GM21786 (cell line): ENCODE measurements at regions not wholly inside any gene's neighbourhood (a gene's known extent, or its start where the extent isn't known, plus 50 kb on each side); places are given as distances from the start of the nearest gene placed in this dataset.

Source experiments
- ATAC-seq: cut with Tn5 transposase; IDR thresholded peaks from one replicate; pipeline ENCODE4 v1.9.1; 2021; ENCODE audit not compliant: unreplicated experiment

DNA sequence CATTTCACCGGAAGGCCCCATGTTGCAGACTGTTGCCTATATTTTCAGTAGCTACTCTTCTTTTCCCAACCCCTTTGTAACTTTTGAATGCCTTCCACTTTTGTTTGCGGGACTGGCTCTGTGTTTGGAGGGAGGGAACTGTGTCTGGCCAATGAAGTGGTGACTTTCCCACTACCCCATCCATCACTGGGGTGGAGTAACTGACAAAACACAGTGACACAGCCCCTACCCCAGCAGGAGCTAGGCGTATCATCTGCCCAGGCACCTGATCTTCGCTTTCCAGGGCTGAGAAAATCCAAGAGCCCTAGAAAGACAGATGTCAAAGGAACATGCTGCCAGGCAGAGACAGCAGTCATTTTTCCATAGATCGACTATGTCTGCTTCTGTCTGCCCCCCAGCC is 710.6 kb upstream of the CELF2 start:
- no peak for ATAC-seq

DNA sequence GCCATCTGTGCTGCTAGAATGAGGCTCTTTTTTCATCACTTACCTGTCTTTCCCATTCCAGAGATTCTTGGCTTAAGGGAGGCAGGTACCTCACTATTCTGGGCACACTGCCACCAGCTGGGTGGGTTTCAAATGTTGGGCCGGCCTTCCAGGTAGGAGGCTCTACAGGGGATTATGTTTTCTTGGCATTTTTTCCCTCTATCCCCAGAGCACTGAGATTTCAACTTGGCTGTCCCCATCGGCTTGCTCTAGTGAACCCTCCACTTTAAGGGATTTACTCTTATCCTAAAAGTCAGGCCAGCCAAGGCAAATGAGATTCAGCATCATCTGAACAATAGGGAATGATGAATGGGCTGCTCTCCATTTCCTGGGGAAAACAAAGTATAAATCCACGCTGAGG is 710.1 kb upstream of the CELF2 start:
- no peak for ATAC-seq

DNA sequence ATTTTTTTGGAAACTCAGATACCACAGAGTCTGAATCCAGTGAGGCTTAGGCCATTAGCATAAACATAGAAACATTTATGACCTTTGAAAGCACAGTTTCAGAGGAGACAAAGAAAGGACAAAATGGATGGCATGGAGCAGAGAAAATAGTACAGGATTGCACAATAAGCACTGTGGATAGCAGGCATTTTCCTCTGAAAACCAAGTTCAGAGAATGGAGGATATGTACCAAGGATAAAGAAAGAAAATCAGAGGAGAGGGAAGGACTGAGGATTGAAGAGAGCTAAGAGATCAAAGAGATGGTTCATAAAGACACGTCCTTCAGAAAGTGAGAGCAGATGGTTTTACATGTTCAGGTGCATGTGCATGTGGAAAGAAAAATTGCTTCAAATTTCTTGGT is 707.2 kb upstream of the CELF2 start:
- ATAC-seq = no peak

DNA sequence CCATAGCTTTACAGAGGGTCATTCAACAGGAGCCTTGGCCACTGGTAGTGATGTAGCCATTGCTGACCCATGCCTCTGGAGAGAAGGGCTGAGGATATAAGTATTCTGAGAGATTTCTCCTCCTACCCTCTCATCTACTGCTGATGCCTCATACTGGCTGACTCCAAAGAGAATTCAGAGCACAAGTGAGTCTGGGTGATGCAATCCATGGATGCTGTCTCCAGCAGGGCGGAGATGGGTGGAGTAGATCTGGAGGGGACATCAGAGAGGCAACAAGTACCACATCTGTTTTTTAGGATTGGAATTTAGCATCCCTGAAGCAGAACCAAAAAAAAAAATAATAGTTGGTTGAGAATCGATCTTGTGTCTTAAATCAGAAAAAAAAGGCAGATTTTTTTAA is 705.7 kb upstream of the CELF2 start:
- no peak for ATAC-seq

DNA sequence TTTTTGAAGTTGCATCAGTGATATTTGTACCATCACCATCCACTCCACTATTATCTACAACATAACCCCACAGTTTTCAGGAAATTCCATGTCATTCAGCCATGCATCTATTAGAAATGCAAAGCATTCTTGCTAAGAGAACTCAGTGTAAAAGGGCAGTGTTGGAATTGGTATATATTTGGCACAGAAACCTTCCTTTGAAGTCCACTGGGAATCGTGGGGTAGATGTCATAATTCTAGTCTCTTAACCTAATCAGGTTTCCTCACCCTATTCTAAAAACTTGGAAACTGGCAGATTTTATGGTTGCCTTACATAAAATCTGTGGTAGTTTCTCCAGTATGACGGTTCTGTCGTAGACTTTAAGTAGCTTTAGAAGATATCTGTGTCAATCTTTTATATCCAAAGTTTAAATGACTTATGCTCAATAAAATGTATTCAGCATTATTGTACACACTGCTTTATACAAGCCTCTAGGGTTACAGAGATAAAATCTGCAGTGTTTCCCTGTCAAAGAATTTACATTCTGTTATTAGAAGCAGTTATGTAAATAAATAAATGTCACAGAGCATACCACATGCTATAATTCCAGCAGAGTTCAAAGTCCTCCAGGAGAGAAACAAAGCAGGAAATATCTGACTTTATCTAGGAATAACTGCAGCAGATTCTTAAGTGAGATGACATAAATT is 704.4 kb upstream of the CELF2 start:
- no peak for ATAC-seq

DNA sequence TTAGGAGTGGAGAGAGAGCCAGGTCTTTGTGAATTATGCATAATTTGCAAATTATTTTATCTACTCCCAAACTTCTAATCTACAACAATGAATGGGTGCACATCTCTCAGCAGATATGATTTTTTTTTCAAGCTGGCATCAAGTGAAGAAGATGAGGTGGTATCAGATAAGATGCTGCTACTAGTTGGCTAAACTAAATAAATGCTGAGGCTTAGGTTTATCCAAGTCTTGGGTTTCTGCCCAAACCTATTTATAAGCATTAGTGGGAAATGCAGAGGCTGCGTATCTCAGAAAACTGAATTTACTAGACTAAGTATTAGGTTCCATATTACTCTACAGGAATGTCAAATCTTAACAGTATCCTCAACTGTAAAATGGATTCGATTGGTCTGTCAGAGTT is 703.0 kb upstream of the CELF2 start:
- no peak for ATAC-seq

DNA sequence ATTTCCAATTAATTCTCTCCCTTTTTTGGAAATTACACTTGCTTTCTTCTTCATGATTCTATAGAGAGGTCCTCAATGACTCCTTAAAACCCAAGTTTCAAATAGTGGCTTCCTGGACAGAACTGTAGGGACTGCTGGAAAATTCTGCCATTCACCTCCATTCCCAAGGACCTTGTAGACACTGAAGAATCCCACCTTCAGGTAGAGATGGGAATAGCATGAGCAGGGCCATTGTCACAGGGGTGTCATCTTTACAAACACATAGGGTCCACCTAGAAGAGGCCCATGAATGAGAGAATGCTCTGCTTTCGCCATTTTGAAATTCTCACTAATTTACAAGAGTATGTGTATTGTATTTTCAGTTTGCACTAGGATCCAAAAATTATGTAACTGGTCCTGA is 701.7 kb upstream of the CELF2 start:
- no peak for ATAC-seq

DNA sequence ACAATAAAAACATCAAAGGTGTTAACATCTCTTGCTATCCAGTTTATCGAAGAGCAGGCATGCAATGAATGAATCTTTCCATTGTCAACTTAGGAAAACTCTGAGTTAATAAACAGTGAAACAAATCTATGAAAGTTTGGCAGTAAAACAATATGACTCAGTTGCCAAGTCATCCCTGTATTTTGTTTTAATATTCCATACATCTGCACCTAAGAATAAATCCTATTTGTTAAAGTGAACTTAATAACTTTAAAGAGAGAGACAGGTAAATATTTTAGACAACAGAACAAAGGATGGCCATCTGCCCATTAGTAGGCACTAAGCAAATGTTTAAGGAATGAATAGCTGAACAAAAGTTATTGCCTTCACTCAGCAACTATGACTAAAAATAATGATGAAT is 700.5 kb upstream of the CELF2 start:
- no peak for ATAC-seq

DNA sequence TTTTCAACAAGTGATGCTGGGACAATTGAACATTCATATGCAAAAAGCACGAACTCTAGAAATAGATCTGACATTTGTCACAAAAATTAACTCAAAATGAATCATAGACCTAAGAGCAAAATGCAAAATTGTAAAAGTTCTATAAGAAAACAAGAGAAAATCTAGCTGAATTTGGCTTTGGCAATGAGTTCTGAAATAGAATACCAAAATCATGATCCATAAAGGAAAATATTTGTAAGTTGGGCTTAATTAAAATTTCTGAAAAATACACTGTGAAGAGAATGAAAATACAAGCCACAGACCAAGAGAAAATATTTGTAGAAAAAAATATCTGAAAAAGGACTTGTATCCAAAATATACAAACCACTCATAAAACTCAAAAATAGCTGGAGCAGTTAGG is 698.8 kb upstream of the CELF2 start:
- ATAC-seq = no peak

DNA sequence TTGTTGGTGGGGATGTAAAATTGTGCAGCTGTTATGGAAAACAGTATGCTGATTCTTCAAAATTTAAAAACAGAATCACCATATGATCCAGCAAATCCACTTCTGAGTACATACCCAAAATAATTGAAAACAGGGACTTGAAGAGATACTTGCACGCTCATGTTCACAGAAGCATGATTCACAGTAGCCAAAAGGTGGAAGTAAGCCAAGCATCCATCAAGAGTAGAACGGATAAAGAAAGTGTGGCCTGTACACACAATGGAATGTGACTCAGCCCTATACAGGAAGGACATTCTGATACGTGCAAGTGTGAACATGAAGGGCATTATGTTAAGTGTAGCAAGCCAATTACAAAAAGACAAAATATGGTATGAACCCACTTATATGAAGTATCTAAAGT is 696.7 kb upstream of the CELF2 start:
- ATAC-seq = no peak

DNA sequence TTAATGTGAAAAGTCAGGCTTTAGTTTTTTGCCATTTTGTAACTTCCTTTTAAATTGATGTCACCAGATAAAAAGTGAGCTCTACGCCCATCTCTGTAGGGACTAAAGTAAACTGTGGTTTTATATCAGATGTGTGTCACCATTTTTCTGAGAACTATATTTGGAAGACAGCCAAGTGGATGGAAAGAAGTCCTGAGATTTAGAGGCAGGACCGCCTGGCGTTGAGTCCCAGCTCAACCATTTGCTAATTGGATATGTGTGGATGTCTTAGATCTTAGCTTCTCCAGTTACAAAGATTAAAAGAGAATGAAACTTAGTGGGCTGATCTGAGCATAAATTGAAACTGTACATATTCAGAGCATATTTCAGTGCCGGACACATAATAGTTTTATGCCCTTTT is 691.6 kb upstream of the CELF2 start:
- ATAC-seq = no peak

DNA sequence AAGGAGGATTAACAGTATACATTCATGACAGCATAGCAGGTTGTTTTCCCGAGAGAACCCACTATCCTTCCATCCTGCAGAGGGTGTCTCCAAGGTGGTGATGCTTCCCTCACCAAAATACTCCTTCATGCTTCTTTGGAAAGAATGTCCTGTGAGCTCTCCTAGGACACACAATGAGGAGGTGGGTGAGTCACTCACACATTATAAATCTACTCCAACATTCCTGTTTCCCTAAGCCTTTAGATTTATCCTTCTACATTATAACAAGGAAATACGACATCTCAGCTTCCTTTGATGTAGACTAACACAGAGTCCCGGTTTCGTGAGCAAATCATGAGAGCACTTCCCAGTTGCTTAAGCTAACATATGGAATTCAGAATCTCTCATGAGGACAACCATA is 689.7 kb upstream of the CELF2 start:
- ATAC-seq = no peak

DNA sequence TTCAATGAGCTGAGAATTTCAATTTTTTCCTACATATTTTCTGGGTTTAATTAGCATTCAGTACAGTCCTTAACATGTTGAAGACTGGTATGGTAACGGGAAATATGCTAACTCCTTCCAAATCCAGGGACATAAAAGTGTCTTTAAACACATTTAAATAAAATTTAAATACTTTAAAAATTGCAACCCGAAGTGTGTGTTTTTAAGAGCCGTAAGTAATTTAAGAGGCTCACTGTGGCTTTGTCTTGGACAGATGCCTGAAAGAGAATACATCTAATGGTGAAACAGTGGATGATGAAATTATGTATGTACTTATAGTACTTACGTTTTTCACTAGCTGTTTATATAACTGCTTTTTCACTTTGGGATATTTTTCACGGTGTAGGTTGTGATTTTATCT is 687.3 kb upstream of the CELF2 start:
- no peak for ATAC-seq

DNA sequence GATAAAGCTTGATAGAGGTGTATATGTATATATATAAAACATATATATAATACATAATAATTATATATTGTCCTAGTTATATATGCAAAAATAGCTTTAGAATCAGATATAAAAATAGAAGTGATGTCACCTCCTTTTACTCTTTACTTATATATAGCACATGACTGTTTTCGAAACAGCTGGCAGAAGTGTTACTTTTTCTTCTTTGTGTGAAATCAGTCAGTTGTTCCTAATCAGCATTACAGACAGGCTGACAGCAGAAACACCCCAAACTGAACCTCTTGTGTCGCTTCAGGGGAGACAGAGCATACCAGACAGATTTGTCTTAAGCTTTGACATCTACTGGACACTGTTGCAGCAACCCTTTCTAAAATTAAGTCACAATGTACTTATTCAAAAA is 684.9 kb upstream of the CELF2 start:
- ATAC-seq = no peak

DNA sequence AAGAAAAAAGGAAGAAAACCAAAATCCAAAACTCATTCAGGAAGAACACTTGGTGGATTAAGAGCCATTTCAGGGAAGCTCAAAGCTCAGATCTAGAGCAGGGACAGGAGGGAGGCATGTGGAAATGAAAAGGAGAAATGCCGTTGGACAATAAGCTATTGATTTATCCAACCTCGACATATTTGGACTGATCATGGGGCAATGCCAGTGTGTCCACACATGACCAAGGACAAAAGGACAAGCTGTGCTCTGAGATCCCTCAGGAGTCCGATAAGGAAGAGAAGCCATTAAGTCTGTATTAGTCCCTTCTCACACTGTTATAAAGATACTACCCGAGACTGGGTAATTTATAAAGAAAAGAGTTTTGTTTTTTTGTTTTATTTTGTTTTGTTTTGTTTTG is 684.0 kb upstream of the CELF2 start:
- ATAC-seq = no peak

DNA sequence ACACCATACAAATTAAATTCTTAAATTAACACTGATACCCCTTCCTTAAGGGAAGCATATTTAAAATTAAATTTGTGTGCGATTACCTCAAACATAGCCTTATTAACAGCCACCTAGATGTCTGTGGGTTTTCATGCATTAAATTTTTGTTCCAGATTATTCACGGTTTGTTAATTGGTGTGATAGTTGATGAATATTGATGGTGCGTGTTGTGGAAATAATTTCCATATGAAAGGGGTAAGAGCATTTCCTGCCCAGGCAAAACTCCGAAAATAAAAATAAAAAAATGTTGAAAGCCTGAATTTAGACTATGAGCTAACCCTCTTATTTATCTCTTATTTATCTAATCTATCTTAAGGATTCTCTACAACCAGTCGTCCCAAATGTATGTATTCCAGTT is 679.3 kb upstream of the CELF2 start:
- no peak for ATAC-seq

DNA sequence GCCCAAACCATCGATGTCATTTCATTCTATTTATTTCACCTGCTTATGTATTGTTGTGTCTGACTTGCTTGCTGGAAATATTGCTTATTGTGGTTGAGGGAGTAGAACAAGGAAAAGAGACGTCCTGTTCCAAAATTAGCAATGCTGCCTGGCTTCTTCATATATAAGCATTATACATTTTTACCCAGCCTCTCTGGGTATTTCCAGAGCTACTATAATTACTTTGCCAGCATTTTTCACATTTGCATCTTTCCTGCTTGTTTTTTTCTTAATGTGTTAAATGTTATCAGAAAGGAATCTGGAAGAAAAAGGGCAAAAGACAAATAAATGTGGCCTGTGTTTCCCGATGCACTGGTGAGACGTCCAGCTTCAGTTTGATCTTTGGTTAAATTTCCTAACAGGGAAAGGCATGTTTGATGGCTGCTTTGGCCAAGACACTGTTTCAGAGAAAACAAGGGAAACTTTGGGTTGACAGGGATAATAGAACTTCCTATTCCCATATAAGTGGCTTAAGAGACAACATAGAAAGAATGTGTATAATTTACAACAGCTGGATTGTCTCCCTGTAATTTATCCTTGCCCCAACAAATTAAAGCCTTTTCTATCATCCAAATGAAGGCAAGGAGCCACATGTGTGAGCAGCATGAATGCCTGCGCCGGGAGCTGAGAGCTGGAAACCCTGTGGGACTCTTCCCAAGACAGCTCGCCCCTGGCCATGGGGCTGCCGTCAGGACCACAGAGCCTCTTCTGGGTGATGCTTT is 671.1 kb upstream of the CELF2 start:
- no peak for ATAC-seq

DNA sequence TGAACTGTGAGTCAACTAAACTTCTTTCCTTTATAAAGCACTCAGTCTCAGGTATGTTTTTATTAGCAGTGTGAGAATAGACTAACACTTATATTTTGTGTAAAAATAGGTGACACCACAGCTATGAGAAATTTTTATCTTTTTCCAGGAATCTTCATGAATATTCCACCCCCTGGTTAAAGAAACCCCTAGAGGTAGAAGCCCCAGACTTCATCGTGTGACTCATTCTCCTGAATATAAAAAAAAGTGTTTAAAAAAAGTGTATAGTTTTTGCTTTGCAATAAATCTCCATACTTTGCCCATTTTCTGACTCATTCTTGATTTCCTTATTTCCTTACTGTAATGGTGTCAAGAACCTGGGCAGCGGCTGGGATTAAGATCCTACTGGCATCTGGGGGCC is 667.6 kb upstream of the CELF2 start:
- no peak for ATAC-seq

DNA sequence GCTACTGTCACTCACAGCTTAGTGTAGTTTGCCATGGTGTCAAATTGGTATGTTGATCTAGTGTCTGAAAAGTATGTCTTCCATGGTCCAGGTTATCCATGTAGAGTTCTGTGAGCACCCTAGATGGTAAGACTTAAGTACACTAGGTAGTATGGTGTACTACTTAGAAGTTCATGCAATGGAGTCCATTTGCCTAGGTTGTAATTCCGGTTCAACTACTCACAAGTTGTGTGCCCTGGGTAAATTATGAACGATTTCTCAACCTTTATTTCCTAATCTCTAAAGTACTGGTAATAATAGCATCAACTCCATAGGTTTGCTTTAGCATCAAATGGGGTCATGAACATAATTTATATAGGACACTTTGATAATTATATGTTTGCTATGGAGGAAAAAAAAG is 666.2 kb upstream of the CELF2 start:
- ATAC-seq = no peak

DNA sequence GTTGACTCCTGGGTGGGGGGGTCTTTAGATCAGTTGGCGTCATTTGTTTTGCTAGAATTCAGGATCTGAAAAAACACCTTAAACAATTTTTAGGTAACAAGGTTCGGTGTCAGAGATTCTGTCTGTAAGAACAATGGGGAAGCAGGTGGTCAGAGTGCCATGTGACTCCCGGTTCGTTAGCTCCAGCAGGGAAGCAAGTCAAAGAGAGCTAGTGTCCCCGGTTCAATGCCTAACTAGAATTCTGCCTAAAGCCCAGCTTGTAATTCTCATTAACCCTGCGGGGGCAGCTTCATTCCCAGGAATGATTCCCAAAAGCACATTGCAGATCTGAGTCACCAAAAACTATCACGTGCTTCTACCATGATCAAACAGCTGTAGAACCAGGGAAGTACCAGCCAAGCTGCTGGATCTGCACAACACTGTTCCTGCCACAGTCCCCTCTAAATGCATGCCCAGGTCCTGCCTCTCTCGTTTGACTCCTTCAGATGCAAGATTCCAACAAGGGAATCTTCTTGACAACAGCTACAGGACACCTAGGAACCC is 664.3 kb upstream of the CELF2 start:
- ATAC-seq = no peak

DNA sequence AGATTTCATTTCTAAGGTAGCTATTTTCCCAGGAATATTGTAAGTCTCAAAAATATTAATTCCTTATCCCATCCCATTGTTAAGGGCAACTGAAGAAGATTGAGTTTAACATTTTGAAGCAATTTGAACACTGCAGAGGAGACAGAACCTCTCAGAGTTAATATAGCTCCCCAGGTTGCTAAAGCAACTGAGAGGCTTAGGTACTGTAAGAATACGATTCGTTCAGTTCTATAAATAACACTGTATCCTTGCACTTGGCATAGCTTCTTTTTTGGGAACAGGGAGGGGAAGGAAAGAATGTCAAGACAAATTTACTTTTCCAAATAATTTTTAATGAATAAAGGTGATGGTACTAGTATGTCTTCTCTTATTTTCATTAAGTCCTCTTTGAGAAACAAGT is 658.4 kb upstream of the CELF2 start:
- no peak for ATAC-seq

DNA sequence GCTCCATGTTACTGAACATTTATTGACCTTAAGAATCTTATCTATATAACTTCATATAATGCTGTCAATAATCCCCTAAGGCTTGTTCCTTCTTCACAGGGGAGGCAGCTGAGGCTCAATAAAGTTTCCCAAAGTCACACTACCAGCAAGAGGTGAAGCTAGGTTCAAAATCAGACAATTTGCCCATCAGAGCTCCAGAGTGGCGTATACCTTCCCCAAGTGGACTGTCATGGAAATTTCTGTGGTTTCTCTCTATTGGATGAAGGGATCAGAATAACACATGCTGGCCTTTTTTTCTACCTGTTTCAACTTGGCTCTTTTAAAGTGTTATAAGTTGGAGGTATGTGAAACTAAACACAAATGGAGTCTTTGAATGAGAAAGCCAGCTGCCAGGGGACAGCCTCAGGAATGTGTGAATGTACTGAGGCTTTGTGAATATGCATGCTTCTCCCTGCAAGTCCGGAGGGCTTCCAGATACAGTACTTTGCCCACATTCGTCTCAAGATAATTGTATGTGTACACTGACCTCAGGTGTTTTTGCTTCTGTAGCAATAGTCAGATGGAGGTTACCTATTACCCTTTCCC is 656.3 kb upstream of the CELF2 start:
- ATAC-seq = no peak
